K562 (cell line): ENCODE measurements at regions not wholly inside any gene's neighbourhood (a gene's known extent, or its start where the extent isn't known, plus 50 kb on each side); places are given as distances from the start of the nearest gene placed in this dataset.

ENCODE experiments used
- BCOR ChIP-seq: fragments of 450-650 bp; IDR thresholded peaks from 2 replicates; pipeline ENCODE4 v1.6.1; 2016
- NFATC3 ChIP-seq: fragments of 450-650 bp; IDR thresholded peaks from 2 replicates; pipeline ENCODE4 v1.6.1; 2017; ENCODE audit warnings: mild to moderate bottlenecking
- NRF1 ChIP-seq, 2 experiments: fragments of 450-650 bp; IDR thresholded peaks in 1 of 2; conservative IDR thresholded peaks in 1 of 2; 2 replicates each; pipeline ENCODE4 v1.6.1; 2014; ENCODE audit warnings: mild to moderate bottlenecking in 2 of 2
- SMARCE1 ChIP-seq: fragments of 450-650 bp; IDR thresholded peaks from 2 replicates; pipeline ENCODE4 v1.7.1; 2016; ENCODE audit warnings: mild to moderate bottlenecking
- YY1 ChIP-seq, 3 experiments: IDR thresholded peaks; 2 replicates each; pipeline ENCODE4 v1.6.1; 2011; ENCODE audit warnings: low read length in 2 of 3, mild to moderate bottlenecking in 2 of 3, moderate library complexity in 2 of 3, borderline replicate concordance in 1 of 3, control low read depth in 1 of 3, low read depth in 1 of 3; ENCODE audit not compliant: insufficient read depth in 3 of 3, insufficient replicate concordance in 2 of 3, control insufficient read depth in 1 of 3, insufficient read length in 1 of 3; ENCODE audit errors: extremely low read depth in 1 of 3
- ZFP30 ChIP-seq: fragments of 250-450 bp; sonication (Bioruptor Pico); IDR thresholded peaks from 2 replicates; pipeline ENCODE4 v1.8.0; 2022; ENCODE audit warnings: moderate library complexity, mild to moderate bottlenecking, inconsistent platforms, borderline replicate concordance
- ZNF584 ChIP-seq: fragments of 200-800 bp; sonication (Bioruptor generic); IDR thresholded peaks from 2 replicates; pipeline ENCODE4 v1.6.1; 2016; ENCODE audit warnings: low read depth, mild to moderate bottlenecking, missing genetic modification characterization, missing compliant biosample characterization
- TF ChIP-seq, protein P1 (sequence below), 3 experiments: IDR thresholded peaks in 2 of 3; conservative IDR thresholded peaks in 1 of 3; 2 replicates each; pipeline ENCODE4 v1.5.1; 2011 to 2012; ENCODE audit warnings: low read length in 3 of 3, mild to moderate bottlenecking in 3 of 3, control low read depth in 2 of 3, improper control_type of control experiment in 1 of 3, inconsistent platforms in 1 of 3, low read depth in 1 of 3, mixed read lengths in 1 of 3, moderate library complexity in 1 of 3; ENCODE audit not compliant: insufficient read depth in 2 of 3
- TF ChIP-seq, protein P2 (sequence below), 2 experiments: fragments of 450-650 bp; formaldehyde crosslinking in 1 of 2; IDR thresholded peaks; 2 replicates each; pipeline versions ENCODE4 v1.4.0 to v1.6.1; 2014 to 2020; ENCODE audit warnings: mild to moderate bottlenecking in 2 of 2, borderline replicate concordance in 1 of 2, low read depth in 1 of 2

DNA sequence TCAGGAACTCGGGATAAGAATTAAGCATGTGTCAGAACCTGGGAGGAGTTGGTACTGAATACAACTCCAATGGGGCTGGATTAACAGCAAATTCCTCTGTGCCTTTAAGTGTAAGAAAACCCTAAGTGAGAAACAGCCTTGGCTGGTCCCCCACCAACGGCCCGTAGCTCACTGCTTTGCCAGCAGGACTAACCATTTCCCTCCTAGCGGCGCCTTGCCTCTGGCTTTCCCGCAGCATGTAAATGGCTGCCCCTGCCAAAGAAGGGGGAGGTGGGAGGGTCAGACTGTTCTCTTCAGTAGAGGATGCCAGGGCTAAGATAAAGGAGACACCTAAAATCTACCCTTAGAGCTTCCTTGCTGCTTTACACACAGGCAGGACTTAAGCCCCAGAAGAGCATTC is 51.0 kb upstream of the SH3GL3 start:
- TF ChIP-seq, protein P1, sequence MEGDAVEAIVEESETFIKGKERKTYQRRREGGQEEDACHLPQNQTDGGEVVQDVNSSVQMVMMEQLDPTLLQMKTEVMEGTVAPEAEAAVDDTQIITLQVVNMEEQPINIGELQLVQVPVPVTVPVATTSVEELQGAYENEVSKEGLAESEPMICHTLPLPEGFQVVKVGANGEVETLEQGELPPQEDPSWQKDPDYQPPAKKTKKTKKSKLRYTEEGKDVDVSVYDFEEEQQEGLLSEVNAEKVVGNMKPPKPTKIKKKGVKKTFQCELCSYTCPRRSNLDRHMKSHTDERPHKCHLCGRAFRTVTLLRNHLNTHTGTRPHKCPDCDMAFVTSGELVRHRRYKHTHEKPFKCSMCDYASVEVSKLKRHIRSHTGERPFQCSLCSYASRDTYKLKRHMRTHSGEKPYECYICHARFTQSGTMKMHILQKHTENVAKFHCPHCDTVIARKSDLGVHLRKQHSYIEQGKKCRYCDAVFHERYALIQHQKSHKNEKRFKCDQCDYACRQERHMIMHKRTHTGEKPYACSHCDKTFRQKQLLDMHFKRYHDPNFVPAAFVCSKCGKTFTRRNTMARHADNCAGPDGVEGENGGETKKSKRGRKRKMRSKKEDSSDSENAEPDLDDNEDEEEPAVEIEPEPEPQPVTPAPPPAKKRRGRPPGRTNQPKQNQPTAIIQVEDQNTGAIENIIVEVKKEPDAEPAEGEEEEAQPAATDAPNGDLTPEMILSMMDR (IDR thresholded peaks at IDR 0.05 in 2 of 3, conservative IDR thresholded peaks at IDR 0.05 in 1 of 3; ENCODE audit: insufficient read depth in 2 of 3, low read depth in 1 of 3, low read length in 3 of 3), result no peak
- no peak for TF ChIP-seq ZNF584 (CRISPR knock-in tag)
- no peak for TF ChIP-seq BCOR
- no peak for TF ChIP-seq NFATC3
- TF ChIP-seq NRF1 (conservative IDR thresholded peaks at IDR 0.05 in 1 of 2, IDR thresholded peaks at IDR 0.05 in 1 of 2), result no peak
- no peak for TF ChIP-seq YY1 (IDR thresholded peaks at IDR 0.05; ENCODE audit: borderline replicate concordance in 1 of 3, control insufficient read depth in 1 of 3, extremely low read depth in 1 of 3, insufficient read depth in 3 of 3, insufficient read length in 1 of 3, insufficient replicate concordance in 2 of 3, low read depth in 1 of 3, low read length in 2 of 3)
- no peak for TF ChIP-seq ZFP30 (CRISPR knock-in tag)
- TF ChIP-seq SMARCE1, result no peak
- TF ChIP-seq, protein P2, sequence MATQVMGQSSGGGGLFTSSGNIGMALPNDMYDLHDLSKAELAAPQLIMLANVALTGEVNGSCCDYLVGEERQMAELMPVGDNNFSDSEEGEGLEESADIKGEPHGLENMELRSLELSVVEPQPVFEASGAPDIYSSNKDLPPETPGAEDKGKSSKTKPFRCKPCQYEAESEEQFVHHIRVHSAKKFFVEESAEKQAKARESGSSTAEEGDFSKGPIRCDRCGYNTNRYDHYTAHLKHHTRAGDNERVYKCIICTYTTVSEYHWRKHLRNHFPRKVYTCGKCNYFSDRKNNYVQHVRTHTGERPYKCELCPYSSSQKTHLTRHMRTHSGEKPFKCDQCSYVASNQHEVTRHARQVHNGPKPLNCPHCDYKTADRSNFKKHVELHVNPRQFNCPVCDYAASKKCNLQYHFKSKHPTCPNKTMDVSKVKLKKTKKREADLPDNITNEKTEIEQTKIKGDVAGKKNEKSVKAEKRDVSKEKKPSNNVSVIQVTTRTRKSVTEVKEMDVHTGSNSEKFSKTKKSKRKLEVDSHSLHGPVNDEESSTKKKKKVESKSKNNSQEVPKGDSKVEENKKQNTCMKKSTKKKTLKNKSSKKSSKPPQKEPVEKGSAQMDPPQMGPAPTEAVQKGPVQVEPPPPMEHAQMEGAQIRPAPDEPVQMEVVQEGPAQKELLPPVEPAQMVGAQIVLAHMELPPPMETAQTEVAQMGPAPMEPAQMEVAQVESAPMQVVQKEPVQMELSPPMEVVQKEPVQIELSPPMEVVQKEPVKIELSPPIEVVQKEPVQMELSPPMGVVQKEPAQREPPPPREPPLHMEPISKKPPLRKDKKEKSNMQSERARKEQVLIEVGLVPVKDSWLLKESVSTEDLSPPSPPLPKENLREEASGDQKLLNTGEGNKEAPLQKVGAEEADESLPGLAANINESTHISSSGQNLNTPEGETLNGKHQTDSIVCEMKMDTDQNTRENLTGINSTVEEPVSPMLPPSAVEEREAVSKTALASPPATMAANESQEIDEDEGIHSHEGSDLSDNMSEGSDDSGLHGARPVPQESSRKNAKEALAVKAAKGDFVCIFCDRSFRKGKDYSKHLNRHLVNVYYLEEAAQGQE (IDR thresholded peaks at IDR 0.05; ENCODE audit: borderline replicate concordance), result no peak
- TF ChIP-seq, protein P2 (CRISPR knock-in tag; IDR thresholded peaks at IDR 0.05; ENCODE audit: low read depth), result no peak
